Heart left ventricle (tissue), 16 donors: ENCODE measurements at regions not wholly inside any gene's neighbourhood (a gene's known extent, or its start where the extent isn't known, plus 50 kb on each side); places are given as distances from the start of the nearest gene placed in this dataset.

Experiments
- ATAC-seq, 4 donors: fragments of 200-7000 bp; cut with Tn5 transposase; one replicate each; pipeline ENCODE4 v1.9.1; 2020 to 2022; ENCODE audit warnings: moderate library complexity in 4 of 4, mild to moderate bottlenecking in 3 of 4, moderate number of reproducible peaks in 1 of 4
- DNase-seq, 5 donors: peaks; one replicate each; pipeline ENCODE4 v3.0.0-alpha.2; 2020
- H3K27ac ChIP-seq, 12 donors: fragments of 200-600 bp; sonication (generic) in 4 of 12; one replicate each; pipeline versions ENCODE4 v1.5.0 to v1.8.0; 2016 to 2022; ENCODE audit warnings: mild to moderate bottlenecking in 2 of 12
- H3K27me3 ChIP-seq, 9 donors: fragments of 200-600 bp; sonication (generic) in 2 of 9; one replicate each; pipeline versions ENCODE4 v1.5.1 to v1.8.0; 2016 to 2022; ENCODE audit warnings: mild to moderate bottlenecking in 3 of 9
- H3K36me3 ChIP-seq, 9 donors: fragments of 200-600 bp; sonication (generic) in 2 of 9; one replicate each; pipeline versions ENCODE4 v1.5.0 to v1.8.0; 2018 to 2022; ENCODE audit warnings: mild to moderate bottlenecking in 2 of 9
- H3K4me1 ChIP-seq, 12 donors: fragments of 200-600 bp; sonication (generic) in 4 of 12; one replicate each; pipeline versions ENCODE4 v1.5.0 to v1.8.0; 2016 to 2022; ENCODE audit warnings: mild to moderate bottlenecking in 3 of 12
- H3K4me3 ChIP-seq, 12 donors: fragments of 200-600 bp; sonication (generic) in 4 of 12; one replicate each; pipeline versions ENCODE4 v1.5.0 to v1.8.0; 2017 to 2022; ENCODE audit warnings: mild to moderate bottlenecking in 9 of 12, moderate library complexity in 4 of 12
- H3K9me3 ChIP-seq, 12 donors: fragments of 200-600 bp; sonication (generic) in 4 of 12; one replicate each; pipeline versions ENCODE4 v1.5.0 to v1.8.0; 2016 to 2022; ENCODE audit warnings: mild to moderate bottlenecking in 1 of 12
- CTCF ChIP-seq, 12 donors: fragments of 200-600 bp; sonication (generic) in 4 of 12; IDR thresholded peaks; one replicate each; pipeline versions ENCODE4 v1.5.0 to v1.8.0; 2018 to 2022; ENCODE audit warnings: antibody characterized with exemption in 12 of 12, mild to moderate bottlenecking in 5 of 12
- POLR2A ChIP-seq, 2 donors: fragments of 450-650 bp; IDR thresholded peaks; one replicate each; pipeline ENCODE4 v1.6.1; 2017; ENCODE audit warnings: antibody characterized with exemption in 2 of 2, mild to moderate bottlenecking in 2 of 2, moderate library complexity in 2 of 2
- WGBS, 4 donors: extraction: QIAGEN DNeasy Blood & Tissue Kit in 2 of 4; methylation state at CpG; one replicate each; pipeline versions ENCODE4 v1.1.5 to v1.1.7; 2013 to 2018; 5-methylcytosine and 5-hydroxymethylcytosine counted together
- intact Hi-C, 10 donors: fragments of 100-400 bp; cut with DNase I; formaldehyde crosslinking; loops; one replicate each; pipeline versions ENCODE4 v1.11.1 to v1.14.2; 2022
- donor health status: ischemic (EF 13 %, LVEDD 7.1; RV severe dilation, severe dysfunction).
- donor health status: healthy with polysubstance abuse.
- donor health status: DM: no; HTN: yes; CAD: no.
- donor health status: DM: no; HTN: no; CAD: no.
- donor health status: ischemic (EF 25% LVEDD 6.9; RV normal size, moderate dysfunction).
- donor health status: ischemic (EF 25% LVEDD 5.7; RV mildly dilated, moderate dysfunction).
- donor health status: healthy.
- donor health status: DM: yes; HTN: yes; CAD: no.
- donor health status: ischemic (EF 35%, LVEDD 5.7; RV mildly dilated, moderate dysfunction).
- donor health status: nonischemic (EF 11% LVEDD 7.7; RV severe dilation, severe dysfunction).
- donor health status: DM: yes; HTN: yes; CAD: no.
- donor health status: PGD.
- donor health status: ischemic (EF 29% LVEDD 5.4; RV normal size, mild dysfunction).
- donor health status: nonischemic (EF 23%, LVEDD 6.1; RV moderate dilation, normal function).

DNA sequence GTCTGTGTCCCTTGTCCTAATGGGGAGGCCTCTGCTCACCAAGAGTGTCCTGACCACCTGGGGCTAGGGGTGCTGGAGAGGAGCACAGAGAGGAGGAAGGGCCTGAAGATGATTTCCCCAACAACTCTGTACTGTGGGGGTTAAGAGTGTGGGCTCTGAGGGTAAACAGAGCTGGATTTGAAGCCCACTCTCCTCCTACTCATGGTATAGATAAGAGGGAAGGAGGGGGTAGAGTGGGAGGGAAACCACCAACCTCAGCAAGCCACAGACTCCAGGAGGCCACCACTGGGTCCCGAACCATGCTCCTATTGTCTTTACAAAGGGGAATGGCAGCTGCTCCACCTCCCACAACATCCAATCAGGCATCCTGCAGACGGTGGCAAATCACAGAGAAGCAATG, 103.6 kb upstream of the RNU6-1 start:
- Histone ChIP-seq H3K36me3 (no peaks in the 10 kb centered on the region), H3K9me3 (no peaks in the 10 kb centered on the region), H3K4me3 (no peak overlapping the region), H3K27ac (peak overlapping the region; percentile 27 to 88 (median 70)), H3K4me1 (peaks cover 0 to 40% (median 26%) of the 10 kb centered on the region in 12 donors), H3K27me3 (no peaks in the 10 kb centered on the region)
- intact Hi-C loops: loop anchor here in 1 of 10 donors (10.0 kb wide), 1 partner anchor 111 kb away; the partner anchor contains the start of gene PIAS1
- WGBS, 4 donors: 41 to 91% (median 81%) methylated on average over 2 of the region's 2 CpGs
- ATAC-seq (peak; percentile 2 to 38 (median 20)), DNase-seq (no peak)
- TF ChIP-seq CTCF (IDR thresholded peaks at IDR 0.05): no peak
- TF ChIP-seq POLR2A (IDR thresholded peaks at IDR 0.05): no peak

DNA sequence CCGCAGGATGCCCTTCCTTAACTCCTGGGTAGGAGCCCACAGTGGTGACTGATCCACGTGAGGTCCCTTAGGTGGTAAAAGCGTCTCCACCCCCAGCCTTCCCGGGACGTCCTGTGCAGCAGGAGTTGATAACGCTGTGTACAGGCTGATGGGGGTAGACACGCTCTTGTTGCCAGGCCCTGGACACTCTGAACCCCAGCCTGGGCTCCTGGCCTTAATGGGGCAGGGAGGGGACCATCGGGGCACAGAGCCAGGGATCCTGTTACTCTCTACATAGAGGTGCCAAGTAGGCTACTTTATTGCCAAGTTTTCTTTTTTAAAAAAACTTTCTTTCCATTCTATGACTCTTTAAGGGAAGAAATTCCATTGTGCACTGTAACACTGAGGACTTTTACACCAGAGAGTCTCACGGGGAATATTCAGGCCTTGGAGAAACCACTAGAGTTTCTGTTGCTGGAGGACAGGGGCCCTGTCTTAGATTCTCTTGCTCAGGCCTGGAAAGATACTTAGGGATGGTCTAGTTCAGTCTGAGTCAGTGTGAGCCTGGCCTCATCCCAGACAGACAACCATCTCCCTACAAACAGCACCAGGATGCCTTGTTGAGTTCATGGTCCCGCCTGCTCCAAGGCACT, 104.3 kb upstream of the RNU6-1 start:
- H3K36me3 ChIP-seq: no peaks in the 10 kb centered on the region
- TF ChIP-seq POLR2A (IDR thresholded peaks at IDR 0.05) (no peak), CTCF (IDR thresholded peaks at IDR 0.05) (no peak)
- no peaks in the 10 kb centered on the region for H3K9me3 ChIP-seq
- peak overlapping the region; percentile 27 to 88 (median 70) for H3K27ac ChIP-seq
- intact Hi-C loops: loop anchor here in 1 of 10 donors (10.0 kb wide), 1 partner anchor 111 kb away; the partner anchor contains the start of gene PIAS1
- WGBS, 4 donors: 46 to 72% (median 65%) methylated on average over 9 to 10 of the region's 10 CpGs
- H3K4me3 ChIP-seq: no peak overlapping the region
- H3K27me3 ChIP-seq: no peaks in the 10 kb centered on the region
- DNase-seq: peak; percentile 41 to 91 (median 76)
- peaks cover 0 to 40% (median 26%) of the 10 kb centered on the region in 12 donors for H3K4me1 ChIP-seq
- ATAC-seq: peak; percentile 93 to 96 (median 95)

DNA sequence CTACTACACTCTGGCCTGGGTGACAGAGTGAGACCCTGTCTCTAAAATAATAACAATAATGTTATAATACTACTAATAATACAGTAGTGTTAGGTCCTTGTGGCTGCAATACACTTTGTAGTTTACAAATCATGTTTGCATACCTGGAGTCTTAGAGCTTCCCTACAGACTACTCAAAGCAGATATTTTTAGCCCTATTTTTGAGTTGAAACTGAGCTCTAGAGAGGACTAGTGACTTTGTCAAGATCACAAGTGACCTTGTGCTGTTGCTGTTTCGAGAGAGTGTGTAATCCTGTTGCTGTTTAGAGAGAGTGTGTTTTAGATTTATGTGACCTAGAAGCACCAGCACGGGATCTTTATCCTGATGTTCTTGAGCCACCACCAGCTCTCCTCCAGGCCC, 105.3 kb upstream of the RNU6-1 start:
- DNase-seq (no peak), ATAC-seq (peak in 2 of 4 donors; percentile 6 to 25)
- Histone ChIP-seq H3K27me3 (no peaks in the 10 kb centered on the region), H3K27ac (peak overlapping the region in 11 of 12 donors; percentile 31 to 88 (median 72)), H3K36me3 (no peaks in the 10 kb centered on the region), H3K9me3 (no peaks in the 10 kb centered on the region), H3K4me1 (peaks cover 0 to 40% (median 26%) of the 10 kb centered on the region in 12 donors), H3K4me3 (no peak overlapping the region)
- TF ChIP-seq CTCF (IDR thresholded peaks at IDR 0.05) (no peak), POLR2A (IDR thresholded peaks at IDR 0.05) (no peak)
- intact Hi-C loops: loop anchor here in 1 of 10 donors (10.0 kb wide), 1 partner anchor 110 kb away; the partner anchor contains the start of gene PIAS1
- WGBS, 4 donors: 55 to 74% (median 64%) methylated on average over 2 of the region's 2 CpGs

DNA sequence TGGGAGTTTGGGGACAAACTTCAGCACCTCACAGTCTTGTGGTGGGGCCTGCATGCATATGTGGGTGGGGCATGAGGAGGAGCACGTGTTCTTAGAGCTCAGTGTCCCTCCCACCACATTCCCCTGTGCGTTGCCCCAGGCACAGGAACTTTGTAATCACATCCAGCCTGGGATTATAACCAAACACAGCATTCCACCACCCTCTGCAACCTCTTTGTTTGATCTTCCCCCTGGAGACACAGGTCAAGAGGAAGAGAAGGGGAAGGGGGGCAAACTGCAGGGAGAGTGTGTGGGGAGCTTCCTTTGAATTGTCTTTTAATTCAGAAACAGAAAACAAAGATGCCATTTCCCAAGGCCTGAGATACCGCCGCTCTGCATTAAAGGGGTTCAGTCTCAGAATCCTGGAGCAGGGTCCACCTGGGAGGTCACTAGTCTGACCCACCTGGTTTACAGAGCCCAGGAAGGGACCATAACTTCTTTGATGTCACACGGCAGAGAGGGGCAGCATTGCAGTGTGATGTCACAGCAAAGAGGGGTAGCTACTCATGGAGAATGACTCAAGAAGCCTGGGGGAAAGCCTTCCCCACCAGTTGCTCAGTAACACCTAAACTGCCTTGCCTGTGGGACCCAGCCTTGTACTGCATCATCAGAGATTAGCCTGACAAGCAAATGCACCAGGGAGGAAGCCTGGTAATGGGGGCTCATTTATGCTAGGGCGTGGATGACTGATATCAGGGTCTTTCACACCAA, 106.3 kb upstream of the RNU6-1 start:
- Histone ChIP-seq H3K4me1 (peaks cover 0 to 40% (median 26%) of the 10 kb centered on the region in 12 donors), H3K27ac (peak overlapping the region; percentile 2 to 84 (median 68)), H3K4me3 (no peak overlapping the region), H3K27me3 (no peaks in the 10 kb centered on the region), H3K9me3 (no peaks in the 10 kb centered on the region), H3K36me3 (no peaks in the 10 kb centered on the region)
- TF ChIP-seq POLR2A (IDR thresholded peaks at IDR 0.05): no peak
- no peak for TF ChIP-seq CTCF (IDR thresholded peaks at IDR 0.05)
- ATAC-seq (peak; percentile 11 to 70 (median 34)), DNase-seq (peak in 3 of 5 donors; percentile 36 to 46 (median 37))
- intact Hi-C loops: loop anchor here in 1 of 10 donors (10.0 kb wide), 1 partner anchor 109 kb away; the partner anchor contains the start of gene PIAS1
- 42 to 53% (median 47%) methylated on average over 6 of the region's 6 CpGs for WGBS, 4 donors
